Upper lobe of left lung (tissue), 4 donors: ENCODE measurements at regions not wholly inside any gene's neighbourhood (a gene's known extent, or its start where the extent isn't known, plus 50 kb on each side); places are given as distances from the start of the nearest gene placed in this dataset.

ENCODE experiments used
- POLR2A ChIP-seq, 4 donors: fragments of 450-650 bp; IDR thresholded peaks; one replicate each; pipeline ENCODE4 v1.5.1; 2016 to 2017; ENCODE audit warnings: antibody characterized with exemption in 4 of 4, mild to moderate bottlenecking in 2 of 4
- TF ChIP-seq, protein P1 (sequence below), 6 experiments: fragments of 450-650 bp in 4 of 6; fragments of 200-600 bp in 2 of 6; sonication (generic) in 2 of 6; IDR thresholded peaks; one replicate each; pipeline ENCODE4 v1.5.1; 2016 to 2019; ENCODE audit warnings: antibody characterized with exemption in 6 of 6

DNA sequence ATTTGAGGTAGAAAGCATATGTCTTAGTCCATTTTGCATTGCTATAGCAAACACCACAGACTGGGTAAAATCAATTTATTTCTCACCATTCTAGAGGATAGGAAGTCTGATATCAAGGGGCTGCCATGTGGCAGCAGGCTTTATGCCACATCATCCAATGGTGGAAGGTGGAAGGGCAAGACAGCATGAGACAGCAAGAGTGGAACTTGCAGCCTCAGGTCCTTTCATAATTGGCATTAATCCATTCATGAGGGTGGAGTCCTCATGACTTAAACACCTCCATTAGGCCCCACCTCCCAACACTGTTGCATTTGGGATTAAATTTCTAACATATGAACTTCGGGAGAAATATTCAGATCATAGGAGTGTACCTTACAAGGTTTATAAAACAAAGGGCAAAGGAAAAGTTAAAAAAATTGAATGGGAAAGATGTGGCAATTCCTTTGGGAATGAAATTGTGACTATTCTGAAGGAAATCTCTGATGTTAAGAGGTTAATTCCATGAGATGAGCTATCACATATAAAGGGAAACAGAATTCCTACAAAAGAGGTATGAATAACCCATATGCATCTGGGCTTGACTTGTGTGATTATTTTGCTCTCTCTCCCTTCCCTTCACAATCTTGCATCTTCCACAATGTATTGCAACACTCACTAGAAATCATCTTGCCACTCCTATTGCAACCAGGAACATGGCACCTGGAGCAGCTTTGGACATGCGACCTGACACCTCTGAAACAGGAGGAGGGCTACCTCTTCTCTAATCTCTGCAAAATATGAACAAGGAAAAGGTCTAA is 507.8 kb downstream of the EPHA4 start:
- TF ChIP-seq, protein P1, sequence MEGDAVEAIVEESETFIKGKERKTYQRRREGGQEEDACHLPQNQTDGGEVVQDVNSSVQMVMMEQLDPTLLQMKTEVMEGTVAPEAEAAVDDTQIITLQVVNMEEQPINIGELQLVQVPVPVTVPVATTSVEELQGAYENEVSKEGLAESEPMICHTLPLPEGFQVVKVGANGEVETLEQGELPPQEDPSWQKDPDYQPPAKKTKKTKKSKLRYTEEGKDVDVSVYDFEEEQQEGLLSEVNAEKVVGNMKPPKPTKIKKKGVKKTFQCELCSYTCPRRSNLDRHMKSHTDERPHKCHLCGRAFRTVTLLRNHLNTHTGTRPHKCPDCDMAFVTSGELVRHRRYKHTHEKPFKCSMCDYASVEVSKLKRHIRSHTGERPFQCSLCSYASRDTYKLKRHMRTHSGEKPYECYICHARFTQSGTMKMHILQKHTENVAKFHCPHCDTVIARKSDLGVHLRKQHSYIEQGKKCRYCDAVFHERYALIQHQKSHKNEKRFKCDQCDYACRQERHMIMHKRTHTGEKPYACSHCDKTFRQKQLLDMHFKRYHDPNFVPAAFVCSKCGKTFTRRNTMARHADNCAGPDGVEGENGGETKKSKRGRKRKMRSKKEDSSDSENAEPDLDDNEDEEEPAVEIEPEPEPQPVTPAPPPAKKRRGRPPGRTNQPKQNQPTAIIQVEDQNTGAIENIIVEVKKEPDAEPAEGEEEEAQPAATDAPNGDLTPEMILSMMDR (IDR thresholded peaks at IDR 0.05), result no peak
- no peak for TF ChIP-seq POLR2A (IDR thresholded peaks at IDR 0.05)
